K562 (cell line): ENCODE measurements at regions not wholly inside any gene's neighbourhood (a gene's known extent, or its start where the extent isn't known, plus 50 kb on each side); places are given as distances from the start of the nearest gene placed in this dataset.

ENCODE experiments used
- ATAC-seq: fragments of 200-7000 bp; cut with Tn5 transposase; 3 replicates; pipeline ENCODE4 v1.9.1; 2020; ENCODE audit warnings: moderate library complexity
- BruUV-seq: library from RNA; stranded (reverse); fragments of 400-500 nt; replicated peaks from 2 replicates; lab custom pipeline; 2021; lab: Mats Ljungman, UMichigan
- CTCF ChIA-PET: fragments of 300-600 bp; formaldehyde crosslinking; extraction: SDS; loops from one replicate; lab custom pipeline; 2021; ENCODE audit warnings: low intra/inter-chr PET ratio; lab: Yijun Ruan, JAX
- POLR2A ChIA-PET: fragments of 300-600, 350-650 bp; sonication (Branson Sonifier 250); formaldehyde crosslinking; extraction: SDS; loops from one replicate; lab custom pipeline; 2021; ENCODE audit warnings: antibody characterized with exemption, inconsistent platforms; lab: Yijun Ruan, JAX
- DNase-seq, 4 experiments: peaks; one replicate each; pipeline versions ENCODE4 v3.0.0 to v3.0.0-alpha.2; 2011 to 2018; ENCODE audit warnings: low spot score in 3 of 4, mixed read lengths in 3 of 4; ENCODE audit errors: extremely low read depth in 1 of 4
- FAIRE-seq: peaks from 2 replicates; lab custom pipeline; 2011; peaks lifted over from hg19 to GRCh38; lab: Jason Lieb, UNC
- H2AFZ ChIP-seq: 2 replicates; pipeline ENCODE4 v1.6.0; 2011; ENCODE audit warnings: low read depth, low read length, control low read depth, inconsistent platforms
- H3K27ac ChIP-seq: fragments of 200-600 bp; 3 replicates; pipeline ENCODE4 v1.8.0; 2011; ENCODE audit warnings: low read depth, mild to moderate bottlenecking, control low read depth, inconsistent platforms, low read length, moderate library complexity, mixed read lengths; ENCODE audit errors: extremely low read depth
- H3K27me3 ChIP-seq, 2 experiments: fragments of 300-600 bp in 1 of 2; 2 replicates in 1 of 2; 3 replicates in 1 of 2; pipeline versions ENCODE4 v1.6.0 to v1.8.0; 2011; ENCODE audit warnings: inconsistent platforms in 2 of 2, low read length in 2 of 2, mild to moderate bottlenecking in 1 of 2, mixed read lengths in 1 of 2, moderate library complexity in 1 of 2; ENCODE audit not compliant: control insufficient read depth in 2 of 2, insufficient read depth in 2 of 2
- H3K36me3 ChIP-seq: fragments of 300-600 bp; 3 replicates; pipeline ENCODE4 v1.8.0; 2011; ENCODE audit warnings: mild to moderate bottlenecking, low read length, inconsistent platforms; ENCODE audit not compliant: control insufficient read depth, insufficient read depth
- H3K4me1 ChIP-seq, 2 experiments: fragments of 200-600 bp in 1 of 2; replicated peaks in 1 of 2; 2 replicates in 1 of 2; 3 replicates in 1 of 2; pipeline versions ENCODE4 v1.5.1 to v1.8.0; 2011; ENCODE audit warnings: inconsistent platforms in 2 of 2, low read length in 2 of 2, mild to moderate bottlenecking in 1 of 2, mixed read lengths in 1 of 2, moderate library complexity in 1 of 2; ENCODE audit not compliant: control insufficient read depth in 2 of 2, insufficient read depth in 2 of 2
- H3K4me2 ChIP-seq: 2 replicates; pipeline ENCODE4 v1.6.1; 2011; ENCODE audit warnings: low read length, control low read depth, inconsistent platforms, mixed read lengths; ENCODE audit not compliant: insufficient read depth
- H3K4me3 ChIP-seq: fragments of 200-600 bp; sonication (generic), shearing (Covaris generic); 2 replicates; pipeline ENCODE4 v1.5.1; 2016; ENCODE audit warnings: control low read depth, inconsistent platforms
- H3K79me2 ChIP-seq: fragments of 200-600 bp; 3 replicates; pipeline ENCODE4 v1.8.0; 2011; ENCODE audit warnings: low read length, inconsistent platforms; ENCODE audit not compliant: control insufficient read depth, insufficient read depth
- H3K9ac ChIP-seq, 2 experiments: 2 replicates each; pipeline versions ENCODE4 v1.6.0 to v1.6.1; 2011; ENCODE audit warnings: low read depth in 2 of 2, low read length in 2 of 2, control low read depth in 1 of 2, inconsistent platforms in 1 of 2, mild to moderate bottlenecking in 1 of 2, mixed read lengths in 1 of 2; ENCODE audit not compliant: insufficient read depth in 1 of 2
- H3K9me1 ChIP-seq: one replicate; pipeline ENCODE4 v1.6.0; 2011; ENCODE audit warnings: inconsistent platforms, mild to moderate bottlenecking, low read length, moderate library complexity; ENCODE audit not compliant: control insufficient read depth, insufficient read depth
- H3K9me3 ChIP-seq: replicated peaks from 2 replicates; pipeline ENCODE4 v1.5.1; 2011; ENCODE audit warnings: low read depth, low read length, inconsistent platforms; ENCODE audit not compliant: control insufficient read depth, insufficient read depth
- H4K20me1 ChIP-seq: replicated peaks from 2 replicates; pipeline ENCODE4 v1.6.1; 2011; ENCODE audit warnings: low read length, inconsistent platforms, mixed read lengths; ENCODE audit not compliant: control insufficient read depth, insufficient read depth
- FOSL1 ChIP-seq: fragments of 200-800 bp; sonication (Bioruptor generic); conservative IDR thresholded peaks from 2 replicates; pipeline ENCODE4 v1.6.1; 2016; ENCODE audit warnings: missing genetic modification characterization, missing compliant biosample characterization
- NFYB ChIP-seq: IDR thresholded peaks from 2 replicates; pipeline ENCODE4 v1.6.1; 2011; ENCODE audit warnings: mild to moderate bottlenecking, moderate library complexity; ENCODE audit not compliant: insufficient read length; ENCODE audit errors: extremely low read depth
- NR0B1 ChIP-seq: fragments of 450-650 bp; IDR thresholded peaks from one replicate; pipeline ENCODE4 v1.6.1; 2018; ENCODE audit warnings: mild to moderate bottlenecking, moderate library complexity; ENCODE audit not compliant: partially characterized antibody
- PCBP1 ChIP-seq: fragments of 200-400 bp; formaldehyde crosslinking; IDR thresholded peaks from 2 replicates; pipeline ENCODE4 v1.6.1; 2018; ENCODE audit warnings: mild to moderate bottlenecking, low read depth, low read length; ENCODE audit not compliant: poor library complexity, severe bottlenecking
- PTTG1 ChIP-seq: fragments of 450-650 bp; IDR thresholded peaks from 2 replicates; pipeline ENCODE4 v1.6.1; 2016; ENCODE audit warnings: low read depth, mild to moderate bottlenecking, missing genetic modification characterization, missing compliant biosample characterization
- STAG1 ChIP-seq: sonication (generic); formaldehyde crosslinking; IDR thresholded peaks from 2 replicates; pipeline ENCODE4 v1.5.0; 2020; ENCODE audit warnings: missing genetic modification reagents, borderline replicate concordance
- ZNF165 ChIP-seq: fragments of 250-450 bp; sonication (Bioruptor Pico); IDR thresholded peaks from 2 replicates; pipeline ENCODE4 v1.4.0; 2020; ENCODE audit warnings: borderline replicate concordance
- WGBS: fragments of 100-300 bp; shearing (Covaris generic); methylation state at CpG from one replicate; pipeline ENCODE4 v1.1.6; 2016; ENCODE audit warnings: low coverage, mixed read lengths; ENCODE audit not compliant: insufficient coverage; ENCODE audit errors: missing lambda C conversion rate; 5-methylcytosine and 5-hydroxymethylcytosine counted together
- in situ Hi-C: fragments of 300-500 bp; cut with MboI; formaldehyde crosslinking; loops from 4 replicates; pipeline ENCODE4 v1.15.0; 2018; ENCODE audit warnings: inconsistent platforms, mixed read lengths
- intact Hi-C: fragments of 100-400 bp; cut with micrococcal nuclease; formaldehyde crosslinking; loops from 2 replicates; pipeline ENCODE4 v1.14.2; 2022

DNA sequence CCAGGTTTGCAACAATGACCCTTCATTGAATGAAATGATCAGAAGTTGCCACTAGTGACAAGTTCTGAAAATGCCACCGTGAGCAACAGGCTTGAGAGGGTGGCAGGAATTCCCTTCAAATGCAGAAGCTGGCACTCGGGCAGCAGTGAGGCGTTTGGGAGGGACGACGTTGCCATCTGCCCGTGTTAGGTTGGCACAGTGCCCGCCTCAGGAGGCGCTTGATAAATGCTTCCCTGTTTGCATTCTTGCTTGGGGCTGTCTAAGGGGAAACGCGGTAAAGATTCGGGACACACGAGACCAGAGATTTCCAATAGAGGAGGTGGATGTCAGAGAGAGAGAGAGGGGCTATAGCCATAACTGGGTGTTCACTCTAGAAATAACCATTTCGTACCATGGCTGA is 101.9 kb downstream of the TEX29 start (continued):
- TF ChIP-seq PTTG1, result no peak
- TF ChIP-seq, all 486 proteins: peak for 0

DNA sequence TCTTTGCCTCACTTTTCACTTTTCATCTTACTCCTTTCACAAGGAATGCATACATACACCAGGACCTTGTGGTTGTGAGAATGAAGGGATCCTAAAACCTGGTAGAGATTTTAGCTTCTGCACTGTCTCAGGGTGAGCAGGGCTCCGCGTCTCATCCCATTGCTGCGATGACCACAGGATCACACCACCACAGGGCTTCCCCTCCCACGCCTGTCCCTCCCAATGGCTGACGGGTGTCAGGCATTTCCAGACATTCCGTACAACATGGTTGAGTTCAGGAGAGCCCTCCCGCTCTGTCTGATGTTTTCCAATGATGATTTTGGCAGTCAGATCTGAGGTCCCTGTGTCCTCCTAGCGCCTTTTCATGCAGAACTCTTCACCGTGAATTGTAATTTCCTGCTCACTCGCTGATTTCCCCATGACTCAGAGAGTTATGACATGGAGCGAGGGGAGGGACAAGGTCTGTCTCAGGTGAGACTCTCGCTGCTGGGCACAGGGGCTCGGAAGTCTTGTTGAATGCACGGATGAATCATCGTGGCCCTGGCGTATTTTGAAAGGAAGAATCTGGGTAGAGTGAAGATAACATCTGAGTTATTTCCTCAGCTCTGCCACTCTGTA is 102.8 kb downstream of the TEX29 start:
- Histone ChIP-seq H3K9ac (no peak overlapping the region), H3K4me3 (no peak overlapping the region), H3K27me3 (peaks cover 6 to 70% of the 10 kb centered on the region in 2 experiments), H3K4me1 (no peaks in the 10 kb centered on the region), H3K9me3 (no peaks in the 10 kb centered on the region), H3K79me2 (no peaks in the 10 kb centered on the region), H3K4me2 (no peak overlapping the region), H3K27ac (no peak overlapping the region), H2AFZ (no peak overlapping the region), H4K20me1 (no peaks in the 10 kb centered on the region; the same call in 1 of the 2 replicates), H3K36me3 (no peaks in the 10 kb centered on the region), H3K9me1 (no peaks in the 10 kb centered on the region)
- ChIA-PET POLR2A (no interaction called here), CTCF (no interaction called here)
- no peak for DNase-seq
- 0% methylated on average over 16 of the region's 16 CpGs for WGBS
- no peak for FAIRE-seq
- TF ChIP-seq NR0B1 (no peak), PCBP1 (no peak), FOSL1 (tag) (no peak), NFYB (no peak), STAG1 (CRISPR knock-in tag) (no peak), ZNF165 (CRISPR knock-in tag) (no peak)
- in situ Hi-C loops (no loop called here), intact Hi-C loops (no loop called here)
- no peak for ATAC-seq
- BruUV-seq, result no TSS peak
